Kidney epithelial cell (primary cell): ENCODE measurements at regions not wholly inside any gene's neighbourhood (a gene's known extent, or its start where the extent isn't known, plus 50 kb on each side); places are given as distances from the start of the nearest gene placed in this dataset.

Experiments used
- DNase-seq: peaks from one replicate; pipeline ENCODE4 v3.0.0-alpha.2; 2010; ENCODE audit warnings: low read depth
- H3K27me3 ChIP-seq: 2 replicates; pipeline ENCODE4 v1.6.0; 2011; ENCODE audit warnings: low read length; ENCODE audit not compliant: control insufficient read depth, insufficient read depth
- H3K36me3 ChIP-seq: 2 replicates; pipeline ENCODE4 v1.5.1; 2011; ENCODE audit warnings: low read length; ENCODE audit not compliant: control insufficient read depth, insufficient read depth
- H3K4me3 ChIP-seq: 2 replicates; pipeline ENCODE4 v1.5.1; 2011; ENCODE audit warnings: low read depth, mild to moderate bottlenecking, control low read depth, low read length
- CTCF ChIP-seq: IDR thresholded peaks from 2 replicates; pipeline ENCODE4 v1.5.1; 2011; ENCODE audit warnings: mild to moderate bottlenecking, moderate library complexity, low read length, control low read depth, inconsistent platforms; ENCODE audit not compliant: insufficient read depth, poor library complexity, severe bottlenecking

- Histone ChIP-seq H3K36me3 (no peaks in the 10 kb centered on the region), H3K27me3 (no peaks in the 10 kb centered on the region)
These were observed 1098.8 kb upstream of the IGFBP7 start for GRCh38 chr4:58209001-58209400.

GRCh38 chr4:58205446-58206235, 1095.5 kb upstream of the IGFBP7 start:
- no peak for TF ChIP-seq CTCF
- no peak for DNase-seq
- H3K27me3 ChIP-seq, result no peaks in the 10 kb centered on the region
- H3K4me3 ChIP-seq, result no peak overlapping the region
- H3K36me3 ChIP-seq, result no peaks in the 10 kb centered on the region

More at GRCh38 chr4:58209001-58209400, 1098.8 kb upstream of the IGFBP7 start:
- H3K4me3 ChIP-seq, result no peak overlapping the region
- TF ChIP-seq CTCF, result no peak
- DNase-seq, result no peak

- DNase-seq, result no peak
- H3K36me3 ChIP-seq, result no peaks in the 10 kb centered on the region
- no peak for TF ChIP-seq CTCF
- H3K4me3 ChIP-seq, result no peak overlapping the region
- no peaks in the 10 kb centered on the region for H3K27me3 ChIP-seq
These were observed 1082.0 kb upstream of the IGFBP7 start for GRCh38 chr4:58192217-58192616.

GRCh38 chr4:58191109-58191508, 1080.9 kb upstream of the IGFBP7 start:
- DNase-seq, result no peak
- no peak for TF ChIP-seq CTCF
- Histone ChIP-seq H3K27me3 (no peaks in the 10 kb centered on the region), H3K4me3 (no peak overlapping the region), H3K36me3 (no peaks in the 10 kb centered on the region)

GRCh38 chr4:58188316-58188715, 1078.1 kb upstream of the IGFBP7 start:
- Histone ChIP-seq H3K4me3 (no peak overlapping the region), H3K36me3 (no peaks in the 10 kb centered on the region), H3K27me3 (no peaks in the 10 kb centered on the region)
- no peak for DNase-seq
- no peak for TF ChIP-seq CTCF

- H3K27me3 ChIP-seq, result no peaks in the 10 kb centered on the region
- H3K36me3 ChIP-seq, result no peaks in the 10 kb centered on the region
- H3K4me3 ChIP-seq, result no peak overlapping the region
- no peak for DNase-seq
- no peak for TF ChIP-seq CTCF
These were observed 1064.8 kb upstream of the IGFBP7 start for GRCh38 chr4:58175024-58175423.
